ENCODE measurements at regions not wholly inside any gene's neighbourhood (a gene's known extent, or its start where the extent isn't known, plus 50 kb on each side); places are given as distances from the start of the nearest gene placed in this dataset.

- FAIRE-seq = no peak
- no peaks in the 10 kb centered on the region for H3K9me1 ChIP-seq (replicated peaks; ENCODE audit: control insufficient read depth, extremely low read depth, insufficient read depth, low read length)
- no peaks in the 10 kb centered on the region for H3K9me3 ChIP-seq (replicated peaks; ENCODE audit: control insufficient read depth, insufficient read depth, low read length)
- TF ChIP-seq POLR2A (IDR thresholded peaks at IDR 0.05; ENCODE audit: low read depth, low read length) (no peak), CTCF (IDR thresholded peaks at IDR 0.05; ENCODE audit: extremely low read depth in 1 of 2, insufficient read depth in 1 of 2, low read depth in 1 of 2, low read length in 2 of 2) (no peak), FOS (IDR thresholded peaks at IDR 0.05; ENCODE audit: borderline replicate concordance, insufficient read depth, low read length) (no peak), JUN (IDR thresholded peaks at IDR 0.05; ENCODE audit: borderline replicate concordance, insufficient read depth, insufficient read length, low read depth) (no peak), MAX (IDR thresholded peaks at IDR 0.05; ENCODE audit: insufficient read depth, insufficient read length) (no peak), EZH2 (IDR thresholded peaks at IDR 0.05; ENCODE audit: borderline replicate concordance, low read depth, low read length, severe bottlenecking) (no peak), MYC (IDR thresholded peaks at IDR 0.05; ENCODE audit: low read depth, low read length) (no peak), POLR2AphosphoS5 (IDR thresholded peaks at IDR 0.05; ENCODE audit: insufficient read depth, low read depth, low read length) (no peak), GATA2 (IDR thresholded peaks at IDR 0.05; ENCODE audit: insufficient read depth, insufficient read length, low read depth, low read length) (no peak)
- H3K4me1 ChIP-seq (ENCODE audit: control insufficient read depth, extremely low read depth, insufficient read depth, low read length) = no peaks in the 10 kb centered on the region
- no peaks in the 10 kb centered on the region for H4K20me1 ChIP-seq (replicated peaks; ENCODE audit: control insufficient read depth, extremely low read depth, insufficient read depth, low read length)
- H3K79me2 ChIP-seq (ENCODE audit: control insufficient read depth, insufficient read depth, low read length) = no peaks in the 10 kb centered on the region
- no peak for DNase-seq (ENCODE audit: low read depth, low spot score)
- H3K27me3 ChIP-seq (ENCODE audit: control insufficient read depth in 2 of 2, insufficient read depth in 2 of 2, low read length in 2 of 2) = no peaks in the 10 kb centered on the region
- no TSS peak for BruUV-seq (replicated peaks)
- no peak overlapping the region for H3K4me2 ChIP-seq (ENCODE audit: insufficient read depth, low read length)
- H2AFZ ChIP-seq (ENCODE audit: low read depth, low read length) = no peak overlapping the region
- ChIA-PET CTCF (interaction anchor here (1.0 kb wide), 1 partner anchor 113 kb away, joined by 3 read pairs; no protein-coding TSS in a partner anchor), POLR2A (no interaction called here)
- dilution Hi-C loops (cut with MboI; ENCODE audit: extremely low pct_ligation_motif_present, low sequenced_read_pairs) (no loop called here), intact Hi-C loops (cut with micrococcal nuclease) (no loop called here)
- no peaks in the 10 kb centered on the region for H3K36me3 ChIP-seq (ENCODE audit: control insufficient read depth in 2 of 2, extremely low read depth in 1 of 2, insufficient read depth in 2 of 2, low read length in 2 of 2)
- no peak overlapping the region for H3K9ac ChIP-seq (replicated peaks; ENCODE audit: extremely low read depth, insufficient read depth, low read length)
- H3K27ac ChIP-seq (ENCODE audit: insufficient read depth, low read depth, low read length) = no peak overlapping the region
- H3K4me3 ChIP-seq (replicated peaks in 1 of 3; ENCODE audit: insufficient read depth in 1 of 3, low read depth in 1 of 3, low read length in 3 of 3) = no peak overlapping the region
Measured at GRCh38 chr1:192906334-192906733, 97.5 kb downstream of the RGS2 start.

Measured in endothelial cell of umbilical vein (primary cell).